IMR-90 (cell line): ENCODE measurements at regions not wholly inside any gene's neighbourhood (a gene's known extent, or its start where the extent isn't known, plus 50 kb on each side); places are given as distances from the start of the nearest gene placed in this dataset.

Source experiments
- ATAC-seq: fragments of 200-7000 bp; cut with Tn5 transposase; 2 replicates; pipeline ENCODE4 v1.9.1; 2020; ENCODE audit warnings: low read depth, mild to moderate bottlenecking, moderate library complexity
- BruUV-seq: library from RNA; stranded (reverse); fragments of 400-500 nt; replicated peaks from 2 replicates; lab custom pipeline; 2021; lab: Mats Ljungman, UMichigan
- CTCF ChIA-PET: fragments of 300-600 bp; formaldehyde crosslinking; extraction: SDS; loops from one replicate; lab custom pipeline; 2021; ENCODE audit warnings: antibody characterized with exemption; lab: Yijun Ruan, JAX
- POLR2A ChIA-PET: fragments of 300-600 bp; sonication (Branson Sonifier 250); formaldehyde crosslinking; loops from one replicate; lab custom pipeline; 2022; ENCODE audit warnings: antibody characterized with exemption; ENCODE audit not compliant: unreplicated experiment; lab: Charles Lee
- DNase-seq: peaks from one replicate; pipeline ENCODE4 v3.0.0; 2013
- H2AFZ ChIP-seq: replicated peaks from 2 replicates; pipeline ENCODE3; 2013; ENCODE audit warnings: low read length, mild to moderate bottlenecking; ENCODE audit not compliant: poor library complexity
- H2AK5ac ChIP-seq: 2 replicates; pipeline ENCODE4 v1.6.1; 2013; ENCODE audit warnings: low read depth, low read length, inconsistent platforms
- H2AK9ac ChIP-seq: replicated peaks from 2 replicates; pipeline ENCODE3; 2013; ENCODE audit warnings: mild to moderate bottlenecking, low read depth, low read length, moderate library complexity; ENCODE audit not compliant: poor library complexity
- H2BK120ac ChIP-seq: 2 replicates; pipeline ENCODE4 v1.6.1; 2013; ENCODE audit warnings: low read depth, low read length, inconsistent platforms
- H2BK15ac ChIP-seq: 3 replicates; pipeline ENCODE4 v1.6.1; 2013; ENCODE audit warnings: low read depth, low read length, inconsistent platforms
- H2BK20ac ChIP-seq: 2 replicates; pipeline ENCODE4 v1.6.1; 2013; ENCODE audit warnings: low read depth, mild to moderate bottlenecking, inconsistent platforms, low read length, moderate library complexity
- H2BK5ac ChIP-seq: 2 replicates; pipeline ENCODE4 v1.6.1; 2013; ENCODE audit warnings: mild to moderate bottlenecking, low read depth, low read length, inconsistent platforms; ENCODE audit not compliant: poor library complexity, severe bottlenecking
- H3K14ac ChIP-seq: replicated peaks from 2 replicates; pipeline ENCODE4 v1.6.1; 2013; ENCODE audit warnings: low read depth, low read length, inconsistent platforms
- H3K18ac ChIP-seq: 2 replicates; pipeline ENCODE4 v1.6.1; 2013; ENCODE audit warnings: low read depth, low read length, control low read depth
- H3K23ac ChIP-seq: 2 replicates; pipeline ENCODE4 v1.6.1; 2013; ENCODE audit warnings: low read depth, low read length, inconsistent platforms
- H3K27ac ChIP-seq: 2 replicates; pipeline ENCODE4 v1.5.1; 2013; ENCODE audit warnings: mild to moderate bottlenecking, control low read depth, low read length; ENCODE audit not compliant: insufficient read depth
- H3K27me3 ChIP-seq: 2 replicates; pipeline ENCODE4 v1.6.1; 2013; ENCODE audit warnings: low read length; ENCODE audit not compliant: control insufficient read depth, insufficient read depth
- H3K36me3 ChIP-seq: 2 replicates; pipeline ENCODE4 v1.6.1; 2013; ENCODE audit warnings: low read length, mixed read lengths; ENCODE audit not compliant: control insufficient read depth, insufficient read depth
- H3K4ac ChIP-seq: 2 replicates; pipeline ENCODE4 v1.6.1; 2013; ENCODE audit warnings: low read depth, low read length, inconsistent platforms
- H3K4me1 ChIP-seq: 2 replicates; pipeline ENCODE4 v1.6.1; 2013; ENCODE audit warnings: low read length, mixed read lengths; ENCODE audit not compliant: control insufficient read depth, insufficient read depth
- H3K4me2 ChIP-seq: 2 replicates; pipeline ENCODE4 v1.6.1; 2013; ENCODE audit warnings: low read depth, mild to moderate bottlenecking, control low read depth, low read length, moderate library complexity
- H3K4me3 ChIP-seq: 2 replicates; pipeline ENCODE4 v1.5.1; 2013; ENCODE audit warnings: low read depth, mild to moderate bottlenecking, control low read depth, low read length, moderate library complexity; ENCODE audit not compliant: insufficient read depth
- H3K56ac ChIP-seq: 2 replicates; pipeline ENCODE4 v1.6.1; 2013; ENCODE audit warnings: low read length, inconsistent platforms; ENCODE audit not compliant: insufficient read depth; ENCODE audit errors: extremely low read depth
- H3K79me1 ChIP-seq, 2 experiments: 2 replicates each; pipeline ENCODE4 v1.6.1; 2013; ENCODE audit warnings: low read length in 2 of 2, inconsistent platforms in 1 of 2, low read depth in 1 of 2
- H3K9ac ChIP-seq: 2 replicates; pipeline ENCODE4 v1.6.1; 2013; ENCODE audit warnings: low read depth, low read length, control low read depth
- H3K9me1 ChIP-seq: 2 replicates; pipeline ENCODE4 v1.6.1; 2013; ENCODE audit warnings: low read length, inconsistent platforms; ENCODE audit not compliant: insufficient read depth
- H3K9me3 ChIP-seq: 2 replicates; pipeline ENCODE4 v1.6.1; 2013; ENCODE audit warnings: low read length; ENCODE audit not compliant: control insufficient read depth, insufficient read depth
- H4K20me1 ChIP-seq: 2 replicates; pipeline ENCODE4 v1.6.1; 2013; ENCODE audit warnings: low read length, inconsistent platforms; ENCODE audit not compliant: insufficient read depth
- H4K5ac ChIP-seq: 2 replicates; pipeline ENCODE4 v1.6.1; 2013; ENCODE audit warnings: mild to moderate bottlenecking, low read depth, low read length, control low read depth
- H4K8ac ChIP-seq, 2 experiments: 2 replicates each; pipeline ENCODE4 v1.6.1; 2013; ENCODE audit warnings: low read depth in 2 of 2, low read length in 2 of 2, control low read depth in 1 of 2, inconsistent platforms in 1 of 2
- H4K91ac ChIP-seq: 2 replicates; pipeline ENCODE4 v1.6.1; 2013; ENCODE audit warnings: low read depth, low read length, inconsistent platforms; ENCODE audit not compliant: insufficient read depth
- BHLHE40 ChIP-seq: fragments of 150-350 bp; IDR thresholded peaks from 2 replicates; pipeline ENCODE4 v1.6.1; 2016; ENCODE audit warnings: mild to moderate bottlenecking, low read depth, low read length
- FOS ChIP-seq: fragments of 150-350 bp; IDR thresholded peaks from 2 replicates; pipeline ENCODE4 v1.6.1; 2016; ENCODE audit warnings: low read depth, low read length
- MAFK ChIP-seq: IDR thresholded peaks from 2 replicates; pipeline ENCODE4 v1.6.1; 2012; ENCODE audit warnings: low read depth, low read length, improper control_type of control experiment
- MAZ ChIP-seq: IDR thresholded peaks from 2 replicates; pipeline ENCODE4 v1.6.1; 2012; ENCODE audit warnings: low read depth, mild to moderate bottlenecking, low read length, improper control_type of control experiment, moderate library complexity, borderline replicate concordance
- MXI1 ChIP-seq: IDR thresholded peaks from 2 replicates; pipeline ENCODE4 v1.6.1; 2012; ENCODE audit warnings: low read depth, mild to moderate bottlenecking, low read length, moderate library complexity, borderline replicate concordance
- POLR2A ChIP-seq: IDR thresholded peaks from 2 replicates; pipeline ENCODE4 v1.6.1; 2012; ENCODE audit warnings: mild to moderate bottlenecking, low read depth, low read length
- RAD21 ChIP-seq: IDR thresholded peaks from 2 replicates; pipeline ENCODE4 v1.6.1; 2012; ENCODE audit warnings: low read length, improper control_type of control experiment
- RCOR1 ChIP-seq: IDR thresholded peaks from 2 replicates; pipeline ENCODE4 v1.6.1; 2012; ENCODE audit warnings: mild to moderate bottlenecking, low read length, improper control_type of control experiment; ENCODE audit not compliant: insufficient replicate concordance
- WGBS, 2 experiments: methylation state at CpG; one replicate each; pipeline versions ENCODE4 v1.1.5 to v1.1.7; 2013; ENCODE audit warnings: missing lambda C conversion rate in 2 of 2; ENCODE audit not compliant: insufficient read length in 1 of 2; ENCODE audit errors: extremely low coverage in 2 of 2; 5-methylcytosine and 5-hydroxymethylcytosine counted together
- dilution Hi-C: fragments of 300-500 bp; cut with HindIII; formaldehyde crosslinking; loops from one replicate; pipeline ENCODE4 v1.14.3; 2018; ENCODE audit warnings: low sequenced_read_pairs; ENCODE audit not compliant: unreplicated experiment
- in situ Hi-C: fragments of 300-500 bp; cut with MboI; formaldehyde crosslinking; loops from 3 replicates; pipeline ENCODE4 v1.14.3; 2019; ENCODE audit warnings: low sequenced_read_pairs, inconsistent platforms, mixed read lengths
- intact Hi-C: fragments of 100-400 bp; cut with micrococcal nuclease; formaldehyde crosslinking; loops from 2 replicates; pipeline ENCODE4 v1.10.0; 2022
- TF ChIP-seq, protein P1 (sequence below): fragments of 150-350 bp; IDR thresholded peaks from 2 replicates; pipeline ENCODE4 v1.6.1; 2017; ENCODE audit warnings: mild to moderate bottlenecking, antibody characterized with exemption, low read length, low read depth
- TF ChIP-seq, protein P2 (sequence below): conservative IDR thresholded peaks from 2 replicates; pipeline ENCODE4 v1.5.1; 2012; ENCODE audit warnings: mild to moderate bottlenecking, low read depth, low read length, improper control_type of control experiment

DNA sequence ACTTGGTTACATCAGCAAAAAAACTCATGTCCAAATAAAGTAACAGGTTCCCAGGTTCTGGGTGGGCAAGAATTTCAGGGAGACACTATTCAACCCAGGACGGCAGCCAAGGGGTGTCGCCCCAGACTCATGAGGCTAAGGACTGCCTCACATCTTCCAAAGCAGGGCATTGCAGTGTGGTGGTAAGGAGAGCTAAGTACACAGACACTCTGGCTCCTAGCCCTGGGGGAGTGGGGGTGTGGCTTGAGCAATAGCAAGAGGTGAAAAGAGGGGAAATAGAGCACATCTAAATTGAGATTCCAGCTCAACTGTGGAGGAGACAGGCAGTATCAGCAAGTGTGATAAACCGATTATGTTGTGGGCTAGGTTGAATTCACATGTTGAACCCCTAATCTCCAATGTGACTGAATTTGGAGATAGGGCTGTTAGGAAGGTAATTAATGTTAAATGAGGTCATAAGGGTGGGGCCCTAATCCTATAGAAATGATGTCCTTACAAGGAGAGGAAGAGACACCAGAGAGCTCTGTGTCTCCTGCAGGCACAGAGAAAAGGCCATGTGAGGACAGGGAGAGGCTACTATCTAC lies 49.9 kb upstream of the MARCHF11 start:
- Histone ChIP-seq H2AFZ (no peak overlapping the region), H3K4me3 (no peak overlapping the region), H3K18ac (no peak overlapping the region), H3K4me2 (no peak overlapping the region), H4K91ac (no peak overlapping the region), H4K8ac (no peak overlapping the region), H2AK9ac (no peak overlapping the region), H2BK15ac (no peak overlapping the region), H3K4ac (no peak overlapping the region), H3K14ac (no peak overlapping the region), H4K20me1 (no peaks in the 10 kb centered on the region), H3K9me3 (no peaks in the 10 kb centered on the region), H2BK120ac (no peak overlapping the region), H2AK5ac (no peak overlapping the region), H3K79me1 (no peaks in the 10 kb centered on the region), H2BK20ac (no peak overlapping the region), H3K9ac (no peak overlapping the region), H2BK5ac (no peak overlapping the region), H3K23ac (no peak overlapping the region), H4K5ac (no peak overlapping the region), H3K27me3 (no peaks in the 10 kb centered on the region), H3K36me3 (no peaks in the 10 kb centered on the region), H3K9me1 (no peaks in the 10 kb centered on the region), H3K4me1 (no peaks in the 10 kb centered on the region), H3K56ac (no peak overlapping the region), H3K27ac (no peak overlapping the region)
- no peak for DNase-seq
- ChIA-PET POLR2A (no interaction called here), CTCF (no interaction called here)
- intact Hi-C loops (no loop called here), in situ Hi-C loops (no loop called here), dilution Hi-C loops (no loop called here)
- ATAC-seq: no peak
- no TSS peak for BruUV-seq
- TF ChIP-seq MAFK: no peak
- no peak for TF ChIP-seq RCOR1
- no peak for TF ChIP-seq MXI1
- TF ChIP-seq, protein P1, sequence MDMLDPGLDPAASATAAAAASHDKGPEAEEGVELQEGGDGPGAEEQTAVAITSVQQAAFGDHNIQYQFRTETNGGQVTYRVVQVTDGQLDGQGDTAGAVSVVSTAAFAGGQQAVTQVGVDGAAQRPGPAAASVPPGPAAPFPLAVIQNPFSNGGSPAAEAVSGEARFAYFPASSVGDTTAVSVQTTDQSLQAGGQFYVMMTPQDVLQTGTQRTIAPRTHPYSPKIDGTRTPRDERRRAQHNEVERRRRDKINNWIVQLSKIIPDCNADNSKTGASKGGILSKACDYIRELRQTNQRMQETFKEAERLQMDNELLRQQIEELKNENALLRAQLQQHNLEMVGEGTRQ: no peak
- no peak for TF ChIP-seq BHLHE40
- no peak for TF ChIP-seq FOS
- TF ChIP-seq RAD21: no peak
- TF ChIP-seq, protein P2, sequence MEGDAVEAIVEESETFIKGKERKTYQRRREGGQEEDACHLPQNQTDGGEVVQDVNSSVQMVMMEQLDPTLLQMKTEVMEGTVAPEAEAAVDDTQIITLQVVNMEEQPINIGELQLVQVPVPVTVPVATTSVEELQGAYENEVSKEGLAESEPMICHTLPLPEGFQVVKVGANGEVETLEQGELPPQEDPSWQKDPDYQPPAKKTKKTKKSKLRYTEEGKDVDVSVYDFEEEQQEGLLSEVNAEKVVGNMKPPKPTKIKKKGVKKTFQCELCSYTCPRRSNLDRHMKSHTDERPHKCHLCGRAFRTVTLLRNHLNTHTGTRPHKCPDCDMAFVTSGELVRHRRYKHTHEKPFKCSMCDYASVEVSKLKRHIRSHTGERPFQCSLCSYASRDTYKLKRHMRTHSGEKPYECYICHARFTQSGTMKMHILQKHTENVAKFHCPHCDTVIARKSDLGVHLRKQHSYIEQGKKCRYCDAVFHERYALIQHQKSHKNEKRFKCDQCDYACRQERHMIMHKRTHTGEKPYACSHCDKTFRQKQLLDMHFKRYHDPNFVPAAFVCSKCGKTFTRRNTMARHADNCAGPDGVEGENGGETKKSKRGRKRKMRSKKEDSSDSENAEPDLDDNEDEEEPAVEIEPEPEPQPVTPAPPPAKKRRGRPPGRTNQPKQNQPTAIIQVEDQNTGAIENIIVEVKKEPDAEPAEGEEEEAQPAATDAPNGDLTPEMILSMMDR: no peak
- TF ChIP-seq POLR2A: no peak
- no peak for TF ChIP-seq MAZ
- 40% methylated on average over 1 of the region's 3 CpGs; no CpG with 5 or more reads in 1 of the 2 experiments for WGBS, 2 experiments
